Mesenchymal stem cell (in vitro differentiated cells and primary cell): ENCODE measurements at regions not wholly inside any gene's neighbourhood (a gene's known extent, or its start where the extent isn't known, plus 50 kb on each side); places are given as distances from the start of the nearest gene placed in this dataset.

ENCODE experiments used
- DNase-seq: peaks from one replicate; pipeline ENCODE4 v3.0.0-alpha.2; 2013
- H2AFZ ChIP-seq: one replicate; pipeline ENCODE4 v1.6.1; 2013; ENCODE audit warnings: low read depth, mild to moderate bottlenecking, control low read depth, inconsistent platforms, low read length, moderate library complexity
- H2AK5ac ChIP-seq: 2 replicates; pipeline ENCODE4 v1.6.1; 2013; ENCODE audit warnings: low read length, moderate library complexity, mild to moderate bottlenecking, inconsistent platforms; ENCODE audit not compliant: severe bottlenecking
- H2BK120ac ChIP-seq: one replicate; pipeline ENCODE4 v1.6.1; 2013; ENCODE audit warnings: low read depth, mild to moderate bottlenecking, inconsistent platforms, low read length, moderate library complexity
- H2BK12ac ChIP-seq, 2 experiments: one replicate each; pipeline ENCODE4 v1.6.1; 2013; ENCODE audit warnings: inconsistent platforms in 2 of 2, low read length in 2 of 2, mild to moderate bottlenecking in 2 of 2, moderate library complexity in 2 of 2, control low read depth in 1 of 2
- H2BK15ac ChIP-seq: one replicate; pipeline ENCODE4 v1.6.1; 2013; ENCODE audit warnings: mild to moderate bottlenecking, low read depth, inconsistent platforms; ENCODE audit not compliant: poor library complexity, severe bottlenecking
- H2BK5ac ChIP-seq: 2 replicates; pipeline ENCODE4 v1.6.1; 2013; ENCODE audit warnings: low read depth, mild to moderate bottlenecking, low read length, control low read depth, inconsistent platforms; ENCODE audit not compliant: poor library complexity, severe bottlenecking
- H3K14ac ChIP-seq, 2 experiments: one replicate each; pipeline ENCODE4 v1.6.1; 2013; ENCODE audit warnings: inconsistent platforms in 2 of 2, low read length in 2 of 2, control low read depth in 1 of 2, mild to moderate bottlenecking in 1 of 2, moderate library complexity in 1 of 2
- H3K18ac ChIP-seq, 2 experiments: one replicate each; pipeline ENCODE4 v1.6.1; 2013; ENCODE audit warnings: inconsistent platforms in 2 of 2, low read length in 2 of 2, control low read depth in 1 of 2, low read depth in 1 of 2, mild to moderate bottlenecking in 1 of 2
- H3K23ac ChIP-seq, 2 experiments: one replicate each; pipeline ENCODE4 v1.6.1; 2013; ENCODE audit warnings: inconsistent platforms in 2 of 2, low read length in 2 of 2, mild to moderate bottlenecking in 2 of 2, moderate library complexity in 2 of 2, control low read depth in 1 of 2
- H3K27ac ChIP-seq: 2 replicates; pipeline ENCODE4 v1.5.1; 2013; ENCODE audit warnings: mild to moderate bottlenecking, moderate library complexity, low read length, control low read depth, inconsistent platforms; ENCODE audit not compliant: poor library complexity, severe bottlenecking
- H3K27me3 ChIP-seq, 2 experiments: 2 replicates each; pipeline versions ENCODE4 v1.6.1 to v1.7.0; 2013; ENCODE audit warnings: low read length in 2 of 2, mild to moderate bottlenecking in 2 of 2, moderate library complexity in 2 of 2, control low read depth in 1 of 2, inconsistent platforms in 1 of 2; ENCODE audit not compliant: control insufficient read depth in 1 of 2, insufficient read depth in 1 of 2
- H3K36me3 ChIP-seq, 2 experiments: 2 replicates each; pipeline versions ENCODE4 v1.6.1 to v1.7.0; 2013; ENCODE audit warnings: low read length in 2 of 2, control low read depth in 1 of 2, inconsistent platforms in 1 of 2, low read depth in 1 of 2, mild to moderate bottlenecking in 1 of 2; ENCODE audit not compliant: insufficient read depth in 2 of 2, control insufficient read depth in 1 of 2
- H3K4ac ChIP-seq, 2 experiments: one replicate each; pipeline ENCODE4 v1.6.1; 2013; ENCODE audit warnings: inconsistent platforms in 2 of 2, low read length in 2 of 2, mild to moderate bottlenecking in 2 of 2, moderate library complexity in 2 of 2, control low read depth in 1 of 2, low read depth in 1 of 2
- H3K4me1 ChIP-seq: 2 replicates; pipeline ENCODE4 v1.6.1; 2013; ENCODE audit warnings: low read depth, low read length, control low read depth; ENCODE audit not compliant: control insufficient read depth, insufficient read depth
- H3K4me2 ChIP-seq: 2 replicates; pipeline ENCODE4 v1.6.1; 2013; ENCODE audit warnings: low read length, mild to moderate bottlenecking, inconsistent platforms; ENCODE audit not compliant: poor library complexity, severe bottlenecking
- H3K4me3 ChIP-seq, 2 experiments: 2 replicates each; pipeline versions ENCODE4 v1.5.1 to v1.7.0; 2013; ENCODE audit warnings: low read length in 2 of 2, mild to moderate bottlenecking in 2 of 2, control low read depth in 1 of 2, low read depth in 1 of 2; ENCODE audit not compliant: insufficient read depth in 1 of 2
- H3K79me1 ChIP-seq: replicated peaks from 2 replicates; pipeline ENCODE4 v1.6.1; 2013; ENCODE audit warnings: mild to moderate bottlenecking, control low read depth, low read length, inconsistent platforms; ENCODE audit not compliant: poor library complexity, severe bottlenecking
- H3K9ac ChIP-seq: 2 replicates; pipeline ENCODE4 v1.7.0; 2013; ENCODE audit warnings: mild to moderate bottlenecking, low read length, moderate library complexity
- H3K9me3 ChIP-seq: 2 replicates; pipeline ENCODE4 v1.7.0; 2013; ENCODE audit warnings: mild to moderate bottlenecking, low read length; ENCODE audit not compliant: control insufficient read depth
- H4K8ac ChIP-seq: one replicate; pipeline ENCODE4 v1.6.1; 2013; ENCODE audit warnings: inconsistent platforms, mild to moderate bottlenecking, low read length, moderate library complexity
- H4K91ac ChIP-seq: one replicate; pipeline ENCODE4 v1.6.1; 2013; ENCODE audit warnings: mild to moderate bottlenecking, low read length, inconsistent platforms
- WGBS: methylation state at CpG from one replicate; pipeline ENCODE4 v1.1.7; 2013; ENCODE audit warnings: mixed read lengths; 5-methylcytosine and 5-hydroxymethylcytosine counted together

DNA sequence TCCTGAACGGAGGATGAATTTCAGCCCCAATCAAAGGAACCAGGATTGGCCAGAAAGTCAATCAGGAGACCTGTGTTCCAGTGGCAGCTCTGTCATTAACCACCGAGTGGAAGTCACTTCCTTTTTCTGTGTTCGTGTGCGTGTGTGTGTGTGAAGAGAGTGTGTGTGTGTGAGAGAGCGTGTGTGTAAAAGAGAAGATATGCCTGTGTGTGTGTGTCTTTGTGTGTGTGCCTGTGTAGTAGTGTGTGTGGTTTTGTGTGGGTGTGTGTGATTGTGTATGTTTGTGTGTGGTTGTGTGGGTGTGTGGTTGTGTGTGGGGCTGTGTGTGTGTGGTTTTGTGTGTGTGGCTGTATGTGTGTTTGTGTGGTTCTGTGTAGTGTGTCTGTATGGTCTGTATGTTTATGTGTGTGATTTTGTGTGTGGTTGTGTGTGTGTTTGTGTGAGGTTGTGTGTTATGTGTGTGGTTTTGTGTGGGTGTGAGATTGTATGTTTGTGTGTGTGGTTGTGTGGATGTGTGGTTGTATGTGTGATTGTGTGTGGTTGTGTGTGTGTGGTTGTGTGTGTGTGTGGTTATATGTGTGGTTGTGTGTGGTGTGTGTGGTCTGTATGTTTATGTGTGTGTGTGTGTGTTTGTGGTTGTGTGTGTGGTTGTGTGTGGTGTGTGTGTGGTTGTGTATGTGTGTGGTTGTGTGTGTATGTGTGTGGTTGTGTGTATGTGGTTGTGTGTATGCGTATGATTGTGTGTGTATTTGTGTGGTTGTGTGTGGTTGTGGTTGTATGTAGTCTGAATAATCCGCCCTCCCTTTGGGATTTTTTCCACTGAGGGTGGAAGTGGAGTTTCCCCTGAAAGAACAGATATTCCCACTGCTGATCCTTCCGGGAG lies 314.4 kb downstream of the SHQ1 start:
- no peaks in the 10 kb centered on the region for H3K36me3 ChIP-seq
- no peak overlapping the region for H3K9ac ChIP-seq
- H4K91ac ChIP-seq: no peak overlapping the region
- H2BK120ac ChIP-seq: no peak overlapping the region
- H3K23ac ChIP-seq: no peak overlapping the region
- no peaks in the 10 kb centered on the region for H3K4me1 ChIP-seq
- no peak overlapping the region for H2AFZ ChIP-seq
- no peak overlapping the region for H3K14ac ChIP-seq
- H3K18ac ChIP-seq: no peak overlapping the region
- no peak overlapping the region for H2AK5ac ChIP-seq
- DNase-seq: peak; percentile 32
- no peaks in the 10 kb centered on the region for H3K79me1 ChIP-seq
- no peak overlapping the region for H2BK5ac ChIP-seq
- H2BK12ac ChIP-seq: no peak overlapping the region
- H3K27me3 ChIP-seq: peaks cover 13 to 62% of the 10 kb centered on the region in 2 experiments
- no peak overlapping the region for H2BK15ac ChIP-seq
- H3K9me3 ChIP-seq: no peaks in the 10 kb centered on the region
- H3K4ac ChIP-seq: no peak overlapping the region
- WGBS: 89% methylated on average over 8 of the region's 8 CpGs
- H3K4me2 ChIP-seq: no peak overlapping the region
- no peak overlapping the region for H4K8ac ChIP-seq
- no peak overlapping the region for H3K27ac ChIP-seq
- H3K4me3 ChIP-seq: no peak overlapping the region

DNA sequence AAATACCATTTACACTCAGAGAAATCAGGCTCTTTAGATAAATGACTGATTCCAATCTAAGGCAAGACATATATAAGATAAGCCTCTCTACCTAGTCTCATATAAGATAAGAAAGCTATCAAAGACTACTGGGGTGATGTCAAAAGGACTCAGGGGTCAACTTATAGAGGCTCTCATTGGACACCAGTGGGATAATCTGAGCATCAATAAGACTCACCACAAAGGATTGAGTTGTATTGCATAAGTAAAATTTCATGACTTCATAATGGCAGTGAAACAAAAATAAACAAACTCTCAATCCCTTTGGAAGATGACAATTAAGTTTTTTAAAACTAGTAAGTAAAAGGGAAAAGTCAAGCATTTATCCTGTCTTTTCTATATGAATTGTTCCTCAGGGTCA lies 317.8 kb downstream of the SHQ1 start:
- Histone ChIP-seq H3K9ac (no peak overlapping the region), H2BK15ac (no peak overlapping the region), H3K27me3 (peaks cover 14 to 62% of the 10 kb centered on the region in 2 experiments), H3K79me1 (no peaks in the 10 kb centered on the region), H4K8ac (no peak overlapping the region), H3K14ac (no peak overlapping the region), H3K4ac (no peak overlapping the region), H2AK5ac (no peak overlapping the region), H2BK12ac (no peak overlapping the region), H3K4me3 (no peak overlapping the region), H3K9me3 (no peaks in the 10 kb centered on the region), H3K27ac (no peak overlapping the region), H3K4me1 (no peaks in the 10 kb centered on the region), H3K23ac (no peak overlapping the region), H4K91ac (no peak overlapping the region), H3K18ac (no peak overlapping the region), H2AFZ (no peak overlapping the region), H2BK120ac (no peak overlapping the region), H3K36me3 (no peaks in the 10 kb centered on the region), H3K4me2 (no peak overlapping the region), H2BK5ac (no peak overlapping the region)
- DNase-seq: no peak

GRCh38 chr3:72529081-72529480 lies 319.2 kb downstream of the SHQ1 start:
- no peak for DNase-seq
- 97% methylated on average over 2 of the region's 4 CpGs for WGBS
- Histone ChIP-seq H3K36me3 (no peaks in the 10 kb centered on the region), H3K4me3 (no peak overlapping the region), H3K23ac (no peak overlapping the region), H3K9me3 (no peaks in the 10 kb centered on the region), H2BK120ac (no peak overlapping the region), H2BK15ac (no peak overlapping the region), H3K14ac (no peak overlapping the region), H3K27ac (no peak overlapping the region), H3K4me1 (no peaks in the 10 kb centered on the region), H2BK12ac (no peak overlapping the region), H3K27me3 (peaks cover 11 to 60% of the 10 kb centered on the region in 2 experiments), H3K79me1 (no peaks in the 10 kb centered on the region), H3K4me2 (no peak overlapping the region), H4K91ac (no peak overlapping the region), H3K9ac (no peak overlapping the region), H2AFZ (no peak overlapping the region), H2AK5ac (no peak overlapping the region), H4K8ac (no peak overlapping the region), H3K4ac (no peak overlapping the region), H3K18ac (no peak overlapping the region), H2BK5ac (no peak overlapping the region)

DNA sequence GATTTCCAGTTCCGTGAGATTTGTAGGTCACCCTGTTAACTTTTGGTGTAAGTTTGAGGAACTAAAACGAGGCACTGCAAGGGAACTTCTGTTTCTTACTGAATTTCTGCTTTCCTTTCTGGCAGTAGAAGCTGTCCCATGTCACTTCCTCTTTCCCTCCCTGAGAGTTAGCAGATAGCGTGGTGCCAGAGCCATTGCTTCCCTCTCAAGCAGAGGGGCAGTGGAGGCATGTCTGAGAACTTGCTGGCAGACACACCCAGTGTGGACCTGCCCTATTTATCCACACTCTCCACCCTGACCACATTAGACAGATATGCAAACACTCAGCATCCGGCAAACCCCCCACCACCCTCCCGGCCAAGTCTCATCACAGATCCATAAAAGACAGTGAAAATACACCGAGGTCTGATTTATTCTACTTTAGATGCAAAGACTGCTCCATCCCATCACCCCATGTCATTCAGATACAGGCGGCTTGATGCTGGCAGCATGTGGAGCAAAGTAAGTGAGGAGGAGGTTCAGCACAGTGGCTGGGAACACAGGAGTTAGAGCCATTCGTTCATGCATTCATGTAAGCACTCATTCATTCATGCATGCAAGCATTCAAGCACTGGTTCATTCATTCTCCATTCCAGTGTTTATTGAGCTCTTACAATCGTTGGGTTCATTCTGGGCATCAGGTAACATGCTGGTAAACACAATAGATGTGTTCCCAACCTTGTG lies 324.7 kb downstream of the SHQ1 start:
- H3K4me3 ChIP-seq: no peak overlapping the region
- no peak overlapping the region for H3K9ac ChIP-seq
- H3K27me3 ChIP-seq: peaks cover 5 to 65% of the 10 kb centered on the region in 2 experiments
- no peak overlapping the region for H3K4me2 ChIP-seq
- H4K91ac ChIP-seq: no peak overlapping the region
- 85% methylated on average over 8 of the region's 9 CpGs for WGBS
- peaks cover 4% of the 10 kb centered on the region for H3K4me1 ChIP-seq
- H3K79me1 ChIP-seq: no peaks in the 10 kb centered on the region
- H2BK5ac ChIP-seq: no peak overlapping the region
- no peak overlapping the region for H2AFZ ChIP-seq
- no peak overlapping the region for H2AK5ac ChIP-seq
- H3K14ac ChIP-seq: no peak overlapping the region
- no peak overlapping the region for H2BK12ac ChIP-seq
- no peak for DNase-seq
- H3K18ac ChIP-seq: no peak overlapping the region
- no peaks in the 10 kb centered on the region for H3K36me3 ChIP-seq
- no peak overlapping the region for H2BK15ac ChIP-seq
- no peak overlapping the region for H3K27ac ChIP-seq
- H3K9me3 ChIP-seq: peaks cover 5% of the 10 kb centered on the region
- no peak overlapping the region for H3K4ac ChIP-seq
- H2BK120ac ChIP-seq: no peak overlapping the region
- no peak overlapping the region for H3K23ac ChIP-seq
- H4K8ac ChIP-seq: no peak overlapping the region
